K562 (cell line): ENCODE measurements at regions not wholly inside any gene's neighbourhood (a gene's known extent, or its start where the extent isn't known, plus 50 kb on each side); places are given as distances from the start of the nearest gene placed in this dataset.

Experiments
- ATAC-seq: fragments of 200-7000 bp; cut with Tn5 transposase; 3 replicates; pipeline ENCODE4 v1.9.1; 2020; ENCODE audit warnings: moderate library complexity
- BruUV-seq: library from RNA; stranded (reverse); fragments of 400-500 nt; replicated peaks from 2 replicates; lab custom pipeline; 2021; lab: Mats Ljungman, UMichigan
- CTCF ChIA-PET: fragments of 300-600 bp; formaldehyde crosslinking; extraction: SDS; loops from one replicate; lab custom pipeline; 2021; ENCODE audit warnings: low intra/inter-chr PET ratio; lab: Yijun Ruan, JAX
- POLR2A ChIA-PET: fragments of 300-600, 350-650 bp; sonication (Branson Sonifier 250); formaldehyde crosslinking; extraction: SDS; loops from one replicate; lab custom pipeline; 2021; ENCODE audit warnings: antibody characterized with exemption, inconsistent platforms; lab: Yijun Ruan, JAX
- DNase-seq, 4 experiments: peaks; one replicate each; pipeline versions ENCODE4 v3.0.0 to v3.0.0-alpha.2; 2011 to 2018; ENCODE audit warnings: low spot score in 3 of 4, mixed read lengths in 3 of 4; ENCODE audit errors: extremely low read depth in 1 of 4
- FAIRE-seq: peaks from 2 replicates; lab custom pipeline; 2011; peaks lifted over from hg19 to GRCh38; lab: Jason Lieb, UNC
- H2AFZ ChIP-seq: 2 replicates; pipeline ENCODE4 v1.6.0; 2011; ENCODE audit warnings: low read depth, low read length, control low read depth, inconsistent platforms
- H3K27ac ChIP-seq: fragments of 200-600 bp; 3 replicates; pipeline ENCODE4 v1.8.0; 2011; ENCODE audit warnings: low read depth, mild to moderate bottlenecking, control low read depth, inconsistent platforms, low read length, moderate library complexity, mixed read lengths; ENCODE audit errors: extremely low read depth
- H3K27me3 ChIP-seq, 2 experiments: fragments of 300-600 bp in 1 of 2; 2 replicates in 1 of 2; 3 replicates in 1 of 2; pipeline versions ENCODE4 v1.6.0 to v1.8.0; 2011; ENCODE audit warnings: inconsistent platforms in 2 of 2, low read length in 2 of 2, mild to moderate bottlenecking in 1 of 2, mixed read lengths in 1 of 2, moderate library complexity in 1 of 2; ENCODE audit not compliant: control insufficient read depth in 2 of 2, insufficient read depth in 2 of 2
- H3K36me3 ChIP-seq: fragments of 300-600 bp; 3 replicates; pipeline ENCODE4 v1.8.0; 2011; ENCODE audit warnings: mild to moderate bottlenecking, low read length, inconsistent platforms; ENCODE audit not compliant: control insufficient read depth, insufficient read depth
- H3K4me1 ChIP-seq, 2 experiments: fragments of 200-600 bp in 1 of 2; replicated peaks in 1 of 2; 2 replicates in 1 of 2; 3 replicates in 1 of 2; pipeline versions ENCODE4 v1.5.1 to v1.8.0; 2011; ENCODE audit warnings: inconsistent platforms in 2 of 2, low read length in 2 of 2, mild to moderate bottlenecking in 1 of 2, mixed read lengths in 1 of 2, moderate library complexity in 1 of 2; ENCODE audit not compliant: control insufficient read depth in 2 of 2, insufficient read depth in 2 of 2
- H3K4me2 ChIP-seq: 2 replicates; pipeline ENCODE4 v1.6.1; 2011; ENCODE audit warnings: low read length, control low read depth, inconsistent platforms, mixed read lengths; ENCODE audit not compliant: insufficient read depth
- H3K4me3 ChIP-seq: fragments of 200-600 bp; sonication (generic), shearing (Covaris generic); 2 replicates; pipeline ENCODE4 v1.5.1; 2016; ENCODE audit warnings: control low read depth, inconsistent platforms
- H3K79me2 ChIP-seq: fragments of 200-600 bp; 3 replicates; pipeline ENCODE4 v1.8.0; 2011; ENCODE audit warnings: low read length, inconsistent platforms; ENCODE audit not compliant: control insufficient read depth, insufficient read depth
- H3K9ac ChIP-seq, 2 experiments: 2 replicates each; pipeline versions ENCODE4 v1.6.0 to v1.6.1; 2011; ENCODE audit warnings: low read depth in 2 of 2, low read length in 2 of 2, control low read depth in 1 of 2, inconsistent platforms in 1 of 2, mild to moderate bottlenecking in 1 of 2, mixed read lengths in 1 of 2; ENCODE audit not compliant: insufficient read depth in 1 of 2
- H3K9me1 ChIP-seq: one replicate; pipeline ENCODE4 v1.6.0; 2011; ENCODE audit warnings: inconsistent platforms, mild to moderate bottlenecking, low read length, moderate library complexity; ENCODE audit not compliant: control insufficient read depth, insufficient read depth
- H3K9me3 ChIP-seq: replicated peaks from 2 replicates; pipeline ENCODE4 v1.5.1; 2011; ENCODE audit warnings: low read depth, low read length, inconsistent platforms; ENCODE audit not compliant: control insufficient read depth, insufficient read depth
- H4K20me1 ChIP-seq: replicated peaks from 2 replicates; pipeline ENCODE4 v1.6.1; 2011; ENCODE audit warnings: low read length, inconsistent platforms, mixed read lengths; ENCODE audit not compliant: control insufficient read depth, insufficient read depth
- CBX3 ChIP-seq, 2 experiments: IDR thresholded peaks; 1 replicate in 1 of 2; 2 replicates in 1 of 2; pipeline ENCODE4 v1.6.1; 2012; ENCODE audit warnings: inconsistent platforms in 2 of 2, low read length in 2 of 2, borderline replicate concordance in 1 of 2, control low read depth in 1 of 2
- CTCFL ChIP-seq: IDR thresholded peaks from 2 replicates; pipeline ENCODE4 v1.6.1; 2011; ENCODE audit warnings: borderline replicate concordance, low read depth, mild to moderate bottlenecking, moderate library complexity, low read length; ENCODE audit not compliant: insufficient read depth, poor library complexity, severe bottlenecking
- DIDO1 ChIP-seq: fragments of 450-650 bp; IDR thresholded peaks from 2 replicates; pipeline ENCODE4 v1.6.1; 2016; ENCODE audit warnings: low read depth, missing biosample characterization, missing genetic modification characterization
- DPF2 ChIP-seq: fragments of 450-650 bp; IDR thresholded peaks from 2 replicates; pipeline ENCODE4 v1.6.1; 2016
- HLTF ChIP-seq: fragments of 450-650 bp; IDR thresholded peaks from 2 replicates; pipeline ENCODE4 v1.6.1; 2016
- HNRNPLL ChIP-seq: fragments of 200-400 bp; formaldehyde crosslinking; IDR thresholded peaks from 2 replicates; pipeline ENCODE4 v1.6.1; 2017; ENCODE audit warnings: low read length, low read depth, mild to moderate bottlenecking; ENCODE audit not compliant: poor library complexity, severe bottlenecking
- IRF1 ChIP-seq: sonication (generic); formaldehyde crosslinking; IDR thresholded peaks from 2 replicates; pipeline ENCODE4 v1.8.0; 2022; ENCODE audit warnings: missing genetic modification reagents, mild to moderate bottlenecking, borderline replicate concordance
- POLR3G ChIP-seq: IDR thresholded peaks from 2 replicates; pipeline ENCODE4 v1.6.1; 2011; ENCODE audit not compliant: insufficient read length, insufficient replicate concordance; ENCODE audit errors: extremely low read depth
- RBFOX2 ChIP-seq: fragments of 200-400 bp; formaldehyde crosslinking; IDR thresholded peaks from 2 replicates; pipeline ENCODE4 v1.6.1; 2017; ENCODE audit warnings: low read depth, mild to moderate bottlenecking, low read length, moderate library complexity
- RFX5 ChIP-seq: IDR thresholded peaks from 2 replicates; pipeline ENCODE4 v1.6.1; 2011; ENCODE audit warnings: low read depth, mild to moderate bottlenecking, improper control_type of control experiment, low read length
- SMARCA5 ChIP-seq: fragments of 450-650 bp; IDR thresholded peaks from 2 replicates; pipeline ENCODE4 v1.6.1; 2016
- TAF15 ChIP-seq: fragments of 200-400 bp; formaldehyde crosslinking; IDR thresholded peaks from 2 replicates; pipeline ENCODE4 v1.6.1; 2017; ENCODE audit warnings: mild to moderate bottlenecking, low read depth, low read length, moderate library complexity
- ZNF224 ChIP-seq: sonication (generic); formaldehyde crosslinking; IDR thresholded peaks from 2 replicates; pipeline ENCODE4 v1.8.0; 2022; ENCODE audit warnings: mild to moderate bottlenecking, missing genetic modification reagents
- ZNF75A ChIP-seq: fragments of 450-650 bp; formaldehyde crosslinking; IDR thresholded peaks from 2 replicates; pipeline ENCODE4 v1.4.0; 2020; ENCODE audit warnings: mild to moderate bottlenecking
- WGBS: fragments of 100-300 bp; shearing (Covaris generic); methylation state at CpG from one replicate; pipeline ENCODE4 v1.1.6; 2016; ENCODE audit warnings: low coverage, mixed read lengths; ENCODE audit not compliant: insufficient coverage; ENCODE audit errors: missing lambda C conversion rate; 5-methylcytosine and 5-hydroxymethylcytosine counted together
- in situ Hi-C: fragments of 300-500 bp; cut with MboI; formaldehyde crosslinking; loops from 4 replicates; pipeline ENCODE4 v1.15.0; 2018; ENCODE audit warnings: inconsistent platforms, mixed read lengths
- intact Hi-C: fragments of 100-400 bp; cut with micrococcal nuclease; formaldehyde crosslinking; loops from 2 replicates; pipeline ENCODE4 v1.14.2; 2022
- TF ChIP-seq, protein P1 (sequence below): sonication (generic); formaldehyde crosslinking; IDR thresholded peaks from 2 replicates; pipeline ENCODE4 v1.8.0; 2022; ENCODE audit warnings: mild to moderate bottlenecking, low read depth, missing genetic modification reagents

DNA sequence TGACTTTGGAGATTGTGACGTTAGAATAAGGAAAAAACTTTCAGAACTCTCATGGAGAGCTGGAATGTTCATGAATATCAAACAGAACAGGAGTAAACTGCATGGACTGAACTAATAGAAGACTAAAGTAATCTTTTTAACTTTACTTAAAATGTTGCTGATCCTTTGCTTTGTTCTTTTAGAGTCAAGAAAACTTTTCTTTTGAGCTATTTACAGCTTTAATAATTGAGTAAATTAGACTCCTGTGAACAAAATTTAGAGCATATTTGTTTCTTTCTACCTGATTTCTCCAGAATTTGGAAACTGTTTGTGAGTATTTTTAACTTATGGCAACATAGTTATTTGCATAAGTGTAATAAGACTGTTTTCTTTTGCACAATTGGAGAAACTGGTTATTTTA is 146.3 kb downstream of the CDCA7 start:
- Histone ChIP-seq H3K9me3 (no peaks in the 10 kb centered on the region), H3K9ac (no peak overlapping the region), H3K4me3 (no peak overlapping the region), H4K20me1 (no peaks in the 10 kb centered on the region), H3K4me1 (no peaks in the 10 kb centered on the region), H3K27me3 (peaks cover 0 to 9% of the 10 kb centered on the region in 2 experiments; a peak in 1 of 5 replicates), H3K79me2 (no peaks in the 10 kb centered on the region), H3K9me1 (no peaks in the 10 kb centered on the region), H3K27ac (no peak overlapping the region), H3K4me2 (no peak overlapping the region), H2AFZ (no peak overlapping the region), H3K36me3 (no peaks in the 10 kb centered on the region)
- CTCF ChIA-PET = no interaction called here
- intact Hi-C loops = no loop called here
- in situ Hi-C loops = no loop called here
- TF ChIP-seq ZNF224 (CRISPR knock-in tag) = no peak
- no peak for TF ChIP-seq DIDO1
- TF ChIP-seq HNRNPLL = no peak
- TF ChIP-seq SMARCA5 = no peak
- no peak for TF ChIP-seq ZNF75A (CRISPR knock-in tag)
- TF ChIP-seq CBX3 (IDR thresholded peaks at IDR 0.05; ENCODE audit: borderline replicate concordance in 1 of 2, low read length in 2 of 2) = no peak
- no peak for TF ChIP-seq DPF2
- no peak for TF ChIP-seq TAF15
- no peak for TF ChIP-seq RFX5
- no peak for TF ChIP-seq CTCFL
- TF ChIP-seq, protein P1, sequence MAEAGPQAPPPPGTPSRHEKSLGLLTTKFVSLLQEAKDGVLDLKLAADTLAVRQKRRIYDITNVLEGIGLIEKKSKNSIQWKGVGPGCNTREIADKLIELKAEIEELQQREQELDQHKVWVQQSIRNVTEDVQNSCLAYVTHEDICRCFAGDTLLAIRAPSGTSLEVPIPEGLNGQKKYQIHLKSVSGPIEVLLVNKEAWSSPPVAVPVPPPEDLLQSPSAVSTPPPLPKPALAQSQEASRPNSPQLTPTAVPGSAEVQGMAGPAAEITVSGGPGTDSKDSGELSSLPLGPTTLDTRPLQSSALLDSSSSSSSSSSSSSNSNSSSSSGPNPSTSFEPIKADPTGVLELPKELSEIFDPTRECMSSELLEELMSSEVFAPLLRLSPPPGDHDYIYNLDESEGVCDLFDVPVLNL (CRISPR knock-in tag) = no peak
- no peak for TF ChIP-seq RBFOX2
- TF ChIP-seq POLR3G = no peak
- no peak for TF ChIP-seq IRF1 (CRISPR knock-in tag)
- no peak for TF ChIP-seq HLTF
- ATAC-seq (no peak), DNase-seq (no peak), FAIRE-seq (no peak)
- BruUV-seq = no TSS peak
- 0% methylated on average over 1 of the region's 1 CpG for WGBS
- POLR2A ChIA-PET = no interaction called here
